ENCODE measurements at regions not wholly inside any gene's neighbourhood (a gene's known extent, or its start where the extent isn't known, plus 50 kb on each side); places are given as distances from the start of the nearest gene placed in this dataset.
"Not testable (repeated sequence)": the region's sequence is repeated elsewhere in the genome, so short reads cannot be mapped to it uniquely, and the experiment has no call there.

DNA sequence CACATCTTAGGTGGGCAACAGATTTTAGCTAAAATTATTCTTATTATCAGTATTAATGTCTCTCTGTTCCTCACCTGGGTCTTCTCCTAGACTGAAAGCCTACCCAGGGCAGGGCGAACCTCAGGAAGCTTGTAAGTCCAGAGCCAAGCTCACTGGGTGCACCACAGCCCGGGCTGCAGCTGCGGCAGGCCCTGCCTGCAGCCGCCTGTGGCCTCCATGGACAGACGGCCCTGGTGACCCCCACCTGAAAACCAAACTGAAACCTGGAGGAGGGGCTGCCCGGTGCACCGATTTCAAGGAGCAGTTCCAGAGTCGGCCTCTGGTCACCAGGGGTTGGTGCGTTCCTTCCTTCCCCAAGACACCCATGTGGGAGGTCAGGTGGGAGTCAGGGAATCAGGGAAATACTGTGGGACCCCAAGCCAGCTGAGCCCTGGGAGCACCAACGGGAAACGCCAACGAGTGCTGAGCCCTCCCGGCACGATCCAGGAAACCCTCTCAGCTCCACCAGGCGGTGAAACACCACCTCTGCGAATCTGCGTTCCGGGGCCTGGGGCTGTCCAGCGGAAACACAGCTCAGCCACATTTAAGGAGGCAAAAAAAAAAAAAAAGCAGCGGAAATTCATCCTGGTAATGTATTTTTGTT, 68.6 kb upstream of the PPP1R26 start:
- no peak overlapping the region for H3K9ac ChIP-seq (ENCODE audit: insufficient read length)

GRCh38 chr9:135411605-135412004, 68.0 kb upstream of the PPP1R26 start:
- not testable (repeated sequence) for DNase-seq (ENCODE audit: low read depth, low spot score); H3K4me3 ChIP-seq; H3K27ac ChIP-seq; H3K36me3 ChIP-seq (ENCODE audit: insufficient read depth, low read length); H3K9ac ChIP-seq (ENCODE audit: insufficient read length); H3K9me3 ChIP-seq (ENCODE audit: low read depth, low read length)

More for the DNA sequence above, 68.6 kb upstream of the PPP1R26 start:
- DNase-seq (ENCODE audit: low read depth, low spot score), result no peak
- no peaks in the 10 kb centered on the region for H3K36me3 ChIP-seq (ENCODE audit: insufficient read depth, low read length)
- TF ChIP-seq FOXP2 (optimal IDR thresholded peaks at IDR 0.05; ENCODE audit: control extremely low read depth, extremely low read length, insufficient read depth) (no peak), EZH2 (IDR thresholded peaks at IDR 0.05) (no peak), POLR2AphosphoS5 (IDR thresholded peaks at IDR 0.05; ENCODE audit: borderline replicate concordance, low read depth, low read length) (no peak)
- no peak overlapping the region for H3K27ac ChIP-seq
- no peaks in the 10 kb centered on the region for H3K9me3 ChIP-seq (ENCODE audit: low read depth, low read length)
- no peak overlapping the region for H3K4me3 ChIP-seq

DNA sequence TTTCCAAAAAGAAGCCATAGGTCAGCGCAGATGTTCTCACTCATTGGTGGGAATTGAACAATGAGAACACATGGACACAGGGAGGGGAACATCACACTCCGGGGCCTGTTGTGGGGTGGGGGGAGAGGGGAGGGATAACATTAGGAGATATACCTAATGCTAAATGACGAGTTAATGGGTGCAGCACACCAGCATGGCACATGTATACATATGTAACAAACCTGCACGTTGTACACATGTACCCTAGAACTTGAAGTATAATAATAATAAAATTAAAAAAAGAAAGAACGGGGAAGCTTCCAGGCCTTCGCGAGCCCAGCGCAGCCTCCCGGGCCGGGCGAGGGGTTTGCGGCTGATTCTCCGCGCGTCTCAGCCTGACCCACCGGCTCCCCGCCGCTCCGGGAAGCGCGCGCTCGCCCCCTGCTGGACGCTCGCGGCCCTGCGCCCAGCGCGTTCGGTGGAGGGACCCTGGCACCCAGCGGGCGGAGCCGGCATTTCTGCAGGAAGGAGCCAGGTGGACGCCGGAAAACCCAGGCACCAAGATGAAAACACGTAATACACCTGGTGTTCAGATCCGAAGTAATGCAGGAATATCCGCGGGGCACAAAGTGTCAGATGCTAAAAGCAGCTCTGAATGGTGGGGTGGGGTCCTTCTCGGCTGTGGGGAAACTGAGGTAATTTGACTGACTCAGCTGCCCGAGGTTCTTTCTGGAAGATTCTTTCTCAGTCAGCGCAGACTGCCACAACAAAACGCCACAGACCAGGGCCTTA, 67.1 kb upstream of the PPP1R26 start:
- H3K36me3 ChIP-seq (ENCODE audit: insufficient read depth, low read length); H3K9ac ChIP-seq (ENCODE audit: insufficient read length); H3K9me3 ChIP-seq (ENCODE audit: low read depth, low read length); H3K4me3 ChIP-seq; H3K27ac ChIP-seq; DNase-seq (ENCODE audit: low read depth, low spot score): not testable (repeated sequence)

- TF ChIP-seq POLR2AphosphoS5 (IDR thresholded peaks at IDR 0.05; ENCODE audit: borderline replicate concordance, low read depth, low read length) (no peak), EZH2 (IDR thresholded peaks at IDR 0.05) (no peak), FOXP2 (optimal IDR thresholded peaks at IDR 0.05; ENCODE audit: control extremely low read depth, extremely low read length, insufficient read depth) (no peak)
- no peak overlapping the region for H3K27ac ChIP-seq
- no peak for DNase-seq (ENCODE audit: low read depth, low spot score)
- no peak overlapping the region for H3K4me3 ChIP-seq
- no peak overlapping the region for H3K9ac ChIP-seq (ENCODE audit: insufficient read length)
- H3K36me3 ChIP-seq (ENCODE audit: insufficient read depth, low read length), result no peaks in the 10 kb centered on the region
- H3K9me3 ChIP-seq (ENCODE audit: low read depth, low read length), result no peaks in the 10 kb centered on the region
Observed at GRCh38 chr9:135413086-135413375, 66.6 kb upstream of the PPP1R26 start.

DNA sequence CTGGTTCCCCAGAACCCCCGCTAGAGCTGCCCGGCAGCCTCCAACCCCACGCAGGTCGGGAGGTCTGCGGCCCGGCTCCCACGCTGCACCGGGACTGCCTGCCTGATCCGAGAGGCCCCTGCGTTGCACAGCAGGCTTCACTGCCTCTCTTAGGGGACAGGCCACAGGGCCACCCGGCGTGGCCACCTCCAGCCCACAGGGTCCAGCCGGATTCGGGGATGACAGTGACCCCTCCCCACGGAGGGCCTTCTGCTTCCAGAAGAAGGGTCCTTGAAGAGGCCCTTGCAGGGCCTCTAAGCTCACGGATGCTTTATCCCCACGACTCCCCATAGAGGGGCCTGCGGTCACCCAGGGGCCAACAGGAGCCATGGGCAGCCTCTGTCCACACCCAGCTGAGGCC, 66.1 kb upstream of the PPP1R26 start:
- Histone ChIP-seq H3K9me3 (ENCODE audit: low read depth, low read length) (no peaks in the 10 kb centered on the region), H3K4me3 (no peak overlapping the region), H3K27ac (no peak overlapping the region), H3K36me3 (ENCODE audit: insufficient read depth, low read length) (no peaks in the 10 kb centered on the region), H3K9ac (ENCODE audit: insufficient read length) (no peak overlapping the region)
- no peak for TF ChIP-seq POLR2AphosphoS5 (IDR thresholded peaks at IDR 0.05; ENCODE audit: borderline replicate concordance, low read depth, low read length)
- no peak for TF ChIP-seq FOXP2 (optimal IDR thresholded peaks at IDR 0.05; ENCODE audit: control extremely low read depth, extremely low read length, insufficient read depth)
- no peak for TF ChIP-seq EZH2 (IDR thresholded peaks at IDR 0.05)
- DNase-seq (ENCODE audit: low read depth, low spot score), result no peak

GRCh38 chr9:135414293-135414692, 65.3 kb upstream of the PPP1R26 start:
- H3K9me3 ChIP-seq (ENCODE audit: low read depth, low read length), result no peaks in the 10 kb centered on the region
- H3K4me3 ChIP-seq, result no peak overlapping the region
- no peak for DNase-seq (ENCODE audit: low read depth, low spot score)
- no peaks in the 10 kb centered on the region for H3K36me3 ChIP-seq (ENCODE audit: insufficient read depth, low read length)
- TF ChIP-seq POLR2AphosphoS5 (IDR thresholded peaks at IDR 0.05; ENCODE audit: borderline replicate concordance, low read depth, low read length) (no peak), EZH2 (IDR thresholded peaks at IDR 0.05) (no peak), FOXP2 (optimal IDR thresholded peaks at IDR 0.05; ENCODE audit: control extremely low read depth, extremely low read length, insufficient read depth) (no peak)
- H3K9ac ChIP-seq (ENCODE audit: insufficient read length), result no peak overlapping the region
- no peak overlapping the region for H3K27ac ChIP-seq

- no peaks in the 10 kb centered on the region for H3K9me3 ChIP-seq (ENCODE audit: low read depth, low read length)
- no peak for DNase-seq (ENCODE audit: low read depth, low spot score)
- H3K9ac ChIP-seq (ENCODE audit: insufficient read length), result no peak overlapping the region
- no peaks in the 10 kb centered on the region for H3K36me3 ChIP-seq (ENCODE audit: insufficient read depth, low read length)
- no peak overlapping the region for H3K27ac ChIP-seq
- no peak overlapping the region for H3K4me3 ChIP-seq
- no peak for TF ChIP-seq EZH2 (IDR thresholded peaks at IDR 0.05)
- TF ChIP-seq POLR2AphosphoS5 (IDR thresholded peaks at IDR 0.05; ENCODE audit: borderline replicate concordance, low read depth, low read length), result no peak
- TF ChIP-seq FOXP2 (optimal IDR thresholded peaks at IDR 0.05; ENCODE audit: control extremely low read depth, extremely low read length, insufficient read depth), result no peak
Observed at GRCh38 chr9:135415586-135415985, 64.0 kb upstream of the PPP1R26 start.

- no peak overlapping the region for H3K27ac ChIP-seq
- DNase-seq (ENCODE audit: low read depth, low spot score), result no peak
- no peak overlapping the region for H3K9ac ChIP-seq (ENCODE audit: insufficient read length)
- H3K4me3 ChIP-seq, result no peak overlapping the region
- no peaks in the 10 kb centered on the region for H3K9me3 ChIP-seq (ENCODE audit: low read depth, low read length)
- no peak for TF ChIP-seq EZH2 (IDR thresholded peaks at IDR 0.05)
- no peak for TF ChIP-seq FOXP2 (optimal IDR thresholded peaks at IDR 0.05; ENCODE audit: control extremely low read depth, extremely low read length, insufficient read depth)
- TF ChIP-seq POLR2AphosphoS5 (IDR thresholded peaks at IDR 0.05; ENCODE audit: borderline replicate concordance, low read depth, low read length), result no peak
- no peaks in the 10 kb centered on the region for H3K36me3 ChIP-seq (ENCODE audit: insufficient read depth, low read length)
Observed at GRCh38 chr9:135416664-135417290, 62.8 kb upstream of the PPP1R26 start.

- no peak overlapping the region for H3K4me3 ChIP-seq
- no peaks in the 10 kb centered on the region for H3K36me3 ChIP-seq (ENCODE audit: insufficient read depth, low read length)
- H3K9me3 ChIP-seq (ENCODE audit: low read depth, low read length), result no peaks in the 10 kb centered on the region
- DNase-seq (ENCODE audit: low read depth, low spot score), result no peak
- H3K9ac ChIP-seq (ENCODE audit: insufficient read length), result no peak overlapping the region
- no peak overlapping the region for H3K27ac ChIP-seq
- no peak for TF ChIP-seq EZH2 (IDR thresholded peaks at IDR 0.05)
- TF ChIP-seq FOXP2 (optimal IDR thresholded peaks at IDR 0.05; ENCODE audit: control extremely low read depth, extremely low read length, insufficient read depth), result no peak
- TF ChIP-seq POLR2AphosphoS5 (IDR thresholded peaks at IDR 0.05; ENCODE audit: borderline replicate concordance, low read depth, low read length), result no peak
Observed at GRCh38 chr9:135418161-135418560, 61.4 kb upstream of the PPP1R26 start.

Measured in SK-N-MC (cell line).